Lower leg skin (tissue), 3 donors: ENCODE measurements at regions not wholly inside any gene's neighbourhood (a gene's known extent, or its start where the extent isn't known, plus 50 kb on each side); places are given as distances from the start of the nearest gene placed in this dataset.

ENCODE experiments used
- CTCF ChIP-seq, 3 donors: fragments of 450-650 bp; IDR thresholded peaks; one replicate each; pipeline ENCODE4 v1.5.1; 2016; ENCODE audit warnings: antibody characterized with exemption in 3 of 3, mild to moderate bottlenecking in 3 of 3, moderate library complexity in 2 of 3
- POLR2A ChIP-seq, 2 donors: fragments of 450-650 bp; IDR thresholded peaks; one replicate each; pipeline ENCODE4 v1.6.1; 2016 to 2017; ENCODE audit warnings: antibody characterized with exemption in 2 of 2, mild to moderate bottlenecking in 1 of 2, moderate library complexity in 1 of 2

- TF ChIP-seq CTCF (IDR thresholded peaks at IDR 0.05) (no peak), POLR2A (IDR thresholded peaks at IDR 0.05) (no peak)
Observed at GRCh38 chr6:140314682-140315081, 940.2 kb upstream of the CITED2 start.
